GM21515 (cell line): ENCODE measurements at regions not wholly inside any gene's neighbourhood (a gene's known extent, or its start where the extent isn't known, plus 50 kb on each side); places are given as distances from the start of the nearest gene placed in this dataset.

Source experiments
- ATAC-seq: cut with Tn5 transposase; IDR thresholded peaks from one replicate; pipeline ENCODE4 v1.9.1; 2021; ENCODE audit not compliant: unreplicated experiment

- ATAC-seq: peak; percentile 86
These were observed 671.1 kb downstream of the TAF11L14 start for GRCh38 chr5:18305288-18305924.

DNA sequence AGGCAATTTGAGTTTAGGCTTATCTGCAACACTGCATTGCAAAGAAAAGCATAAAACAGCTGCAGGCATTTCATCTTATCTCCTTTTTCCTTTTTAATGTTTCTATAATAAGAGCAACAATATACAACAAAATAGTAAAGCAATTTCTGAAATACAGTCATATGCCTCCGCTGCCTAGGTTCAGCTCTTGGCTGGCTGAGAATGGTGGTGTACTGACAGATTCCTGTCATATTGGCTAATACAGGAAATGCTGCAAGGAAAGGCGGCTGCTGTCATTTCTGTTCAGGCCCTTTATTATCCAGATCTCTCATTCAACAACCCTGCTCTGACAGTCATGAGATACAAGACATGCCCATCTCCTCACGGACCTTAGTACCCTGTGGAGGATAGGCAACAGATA, 677.0 kb downstream of the TAF11L14 start:
- ATAC-seq: no peak

GRCh38 chr5:18312016-18312415, 677.8 kb downstream of the TAF11L14 start:
- no peak for ATAC-seq

- no peak for ATAC-seq
These were observed 680.0 kb downstream of the TAF11L14 start for GRCh38 chr5:18314192-18314778.

- ATAC-seq: no peak
These were observed 687.1 kb downstream of the TAF11L14 start for GRCh38 chr5:18321262-18321942.

- no peak for ATAC-seq
These were observed 689.6 kb downstream of the TAF11L14 start for GRCh38 chr5:18323891-18324290.

GRCh38 chr5:18325431-18325830, 691.2 kb downstream of the TAF11L14 start:
- ATAC-seq: no peak

DNA sequence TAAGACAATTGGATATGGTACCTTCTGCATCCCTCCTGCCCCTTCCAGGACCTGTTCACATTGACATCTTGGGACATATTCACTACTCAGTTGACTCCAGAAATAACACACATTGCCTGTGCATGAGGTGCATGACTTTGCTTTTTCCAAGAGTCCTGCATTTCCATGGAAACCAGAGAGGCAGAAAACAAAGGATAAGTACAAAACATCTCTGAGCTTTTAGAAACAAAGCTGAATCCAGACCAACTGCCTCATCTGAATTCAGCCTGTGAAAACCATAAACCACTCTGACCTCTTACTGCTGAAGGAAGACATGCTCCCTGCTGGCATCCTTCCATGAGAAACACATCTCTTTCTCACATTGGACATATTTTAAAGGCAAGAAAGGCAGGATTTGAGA, 695.1 kb downstream of the TAF11L14 start:
- ATAC-seq: no peak

GRCh38 chr5:18333841-18334240, 699.6 kb downstream of the TAF11L14 start:
- ATAC-seq: no peak

GRCh38 chr5:18334949-18335348, 700.7 kb downstream of the TAF11L14 start:
- no peak for ATAC-seq

- no peak for ATAC-seq
These were observed 720.6 kb downstream of the TAF11L14 start for GRCh38 chr5:18354828-18355227.

DNA sequence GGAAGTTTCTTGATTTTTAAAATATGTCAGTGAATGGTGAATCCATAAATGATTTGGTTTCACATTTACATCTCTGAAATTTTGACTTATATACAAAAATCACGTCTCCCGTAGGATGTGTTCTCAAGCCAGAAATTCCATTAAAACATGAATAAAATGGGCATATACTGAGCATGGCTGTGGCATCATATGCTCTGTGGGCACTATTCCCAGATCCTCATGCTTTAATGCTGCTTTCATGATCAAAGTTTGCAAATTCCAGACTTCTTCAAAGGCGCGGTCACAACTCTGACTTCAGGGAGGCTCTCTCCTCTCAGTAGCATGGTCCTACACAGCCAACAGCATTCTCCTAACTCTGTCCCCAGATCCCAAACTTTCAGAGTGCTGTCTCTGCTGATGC, 723.2 kb downstream of the TAF11L14 start:
- no peak for ATAC-seq

DNA sequence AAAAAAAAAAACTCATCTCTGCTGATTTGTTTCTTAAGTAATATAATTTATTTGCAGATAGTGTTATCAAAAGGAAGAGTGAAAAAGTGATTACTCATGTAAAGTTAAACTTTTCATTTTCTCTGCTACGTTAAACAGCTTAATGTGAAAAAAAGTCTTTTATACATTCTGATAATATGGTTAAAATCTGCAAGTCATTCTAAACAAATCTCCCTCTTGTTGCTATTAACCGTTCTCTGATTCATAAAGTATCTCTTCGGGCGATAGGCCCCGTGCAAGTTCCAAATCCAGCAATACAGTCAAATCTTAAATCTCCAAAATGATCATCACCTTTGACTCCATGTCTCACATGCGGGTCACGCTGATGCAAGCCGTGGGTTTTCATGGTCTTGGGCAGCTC, 732.0 kb downstream of the TAF11L14 start:
- ATAC-seq: no peak

GRCh38 chr5:18370531-18370930, 736.3 kb downstream of the TAF11L14 start:
- ATAC-seq: no peak

DNA sequence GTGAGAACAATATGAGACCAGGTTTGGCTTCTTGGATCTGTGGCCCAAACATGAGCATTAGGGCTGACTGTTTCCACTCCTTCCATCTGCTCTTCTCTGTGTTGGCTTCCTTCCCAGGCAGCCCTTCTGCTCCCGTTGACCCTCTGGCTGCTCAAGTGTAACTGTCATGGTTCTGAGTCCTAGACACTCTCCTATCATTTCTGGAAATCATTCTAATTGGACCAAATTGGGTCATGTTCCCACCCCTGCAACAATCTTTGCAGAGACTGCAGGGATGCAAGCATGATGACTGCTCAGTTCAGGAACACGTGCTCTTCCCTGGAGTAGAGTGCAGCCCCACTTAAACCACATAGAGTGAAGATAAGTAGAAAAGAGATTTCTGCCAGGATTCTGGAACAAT, 741.4 kb downstream of the TAF11L14 start:
- no peak for ATAC-seq

GRCh38 chr5:18378066-18378465, 743.8 kb downstream of the TAF11L14 start:
- ATAC-seq: no peak

DNA sequence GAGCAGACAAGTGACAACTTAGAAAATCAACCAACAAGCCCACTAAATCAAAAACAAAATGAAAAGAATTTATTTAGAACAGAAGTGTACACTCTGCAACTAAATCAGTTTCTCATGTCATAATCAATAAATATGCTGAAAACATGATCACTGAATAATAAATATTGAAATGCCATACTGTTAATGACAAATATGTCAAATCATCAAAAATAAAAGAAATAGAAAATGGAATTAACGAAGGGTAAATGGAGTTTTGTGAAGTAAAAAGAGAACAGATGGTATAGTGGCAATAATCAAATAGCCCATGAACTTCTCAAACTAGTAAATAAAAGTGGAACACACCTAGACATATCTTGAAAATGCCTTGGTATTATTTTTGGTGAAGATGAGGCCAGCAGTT, 744.9 kb downstream of the TAF11L14 start:
- ATAC-seq: no peak

- ATAC-seq: no peak
These were observed 746.6 kb downstream of the TAF11L14 start for GRCh38 chr5:18380729-18381362.

DNA sequence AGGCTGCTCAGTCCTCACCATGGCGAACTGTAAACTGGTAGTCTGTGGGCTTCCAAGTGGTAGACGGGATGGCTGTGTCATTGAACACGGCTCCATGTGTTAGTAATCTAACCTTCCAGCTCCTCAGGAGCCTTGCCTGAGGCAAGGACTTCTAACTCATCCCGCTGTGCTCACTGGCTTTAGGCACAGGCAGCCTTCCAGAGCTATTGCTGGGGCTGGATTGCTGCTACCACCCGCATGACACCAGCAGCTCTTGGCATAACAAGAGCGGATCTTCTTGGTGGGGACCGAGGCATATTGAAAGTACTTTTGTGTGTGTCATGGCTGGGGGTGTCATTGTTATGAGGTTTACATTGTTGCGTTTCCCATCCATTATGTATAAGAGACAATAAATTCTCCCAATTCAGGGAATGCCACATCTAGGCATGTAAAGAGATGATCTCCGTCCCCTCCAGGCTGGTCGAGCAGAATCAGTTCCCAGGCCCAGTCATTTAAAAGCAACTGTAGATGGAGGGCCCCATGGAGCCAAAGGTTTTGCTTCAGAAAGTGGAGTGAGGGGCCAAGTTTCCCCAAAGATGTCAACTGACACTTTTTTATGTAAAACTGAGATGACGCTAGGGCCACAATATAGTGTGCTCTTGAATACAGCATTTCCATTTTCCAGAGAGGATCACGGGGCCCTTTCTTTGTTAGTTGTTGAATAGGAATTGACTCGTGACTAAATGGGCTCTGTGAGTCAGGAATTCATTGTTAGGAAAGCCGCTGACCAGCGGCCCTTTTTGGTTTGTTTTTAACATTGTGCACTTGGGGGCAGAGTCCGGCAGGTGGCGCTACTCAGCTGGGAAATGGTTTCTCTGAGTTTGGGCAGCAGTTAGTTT, 759.5 kb downstream of the TAF11L14 start:
- peak; percentile 80 for ATAC-seq

GRCh38 chr5:18394443-18394804, 760.2 kb downstream of the TAF11L14 start:
- peak; percentile 17 for ATAC-seq
